ENCODE measurements at regions not wholly inside any gene's neighbourhood (a gene's known extent, or its start where the extent isn't known, plus 50 kb on each side); places are given as distances from the start of the nearest gene placed in this dataset.

DNA sequence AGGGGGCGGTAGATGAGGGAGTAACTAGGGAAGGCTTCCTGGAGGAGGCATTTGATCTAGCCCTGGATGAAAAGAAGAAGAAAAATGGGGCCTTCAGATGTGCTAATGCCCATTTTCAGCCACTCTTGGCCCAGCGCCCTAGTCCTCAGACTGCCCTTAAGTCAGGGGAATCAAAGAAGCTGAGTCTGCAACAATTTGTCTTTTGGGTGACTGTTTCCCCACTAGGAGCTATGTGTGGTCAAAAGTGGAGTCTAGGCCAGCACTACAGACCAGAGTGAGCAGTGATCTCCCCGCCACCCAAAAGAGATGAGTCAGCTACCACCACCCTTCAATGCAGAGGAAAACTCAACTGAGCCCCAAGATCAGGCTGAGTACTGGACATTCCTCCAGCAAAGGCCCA is 542.1 kb downstream of the BNC2 start:
- TF ChIP-seq POLR2A (IDR thresholded peaks at IDR 0.05): no peak
- TF ChIP-seq CTCF (IDR thresholded peaks at IDR 0.05): no peak

Data from right lobe of liver (tissue), 4 donors.